PC-3 (cell line): ENCODE measurements at regions not wholly inside any gene's neighbourhood (a gene's known extent, or its start where the extent isn't known, plus 50 kb on each side); places are given as distances from the start of the nearest gene placed in this dataset.

Experiments
- ATAC-seq: fragments of 200-7000 bp; cut with Tn5 transposase; 2 replicates; pipeline ENCODE4 v1.9.1; 2020; ENCODE audit warnings: mild to moderate bottlenecking, moderate library complexity
- BruUV-seq: library from RNA; stranded (reverse); fragments of 400-500 nt; replicated peaks from 2 replicates; lab custom pipeline; 2021; lab: Mats Ljungman, UMichigan
- CTCF ChIA-PET: fragments of 300-600 bp; sonication (Branson Sonifier 250); formaldehyde crosslinking; loops from one replicate; lab custom pipeline; 2022; ENCODE audit warnings: antibody characterized with exemption; lab: Charles Lee
- POLR2A ChIA-PET: fragments of 300-600 bp; sonication (Branson Sonifier 250); formaldehyde crosslinking; loops from one replicate; lab custom pipeline; 2022; ENCODE audit warnings: antibody characterized with exemption; ENCODE audit not compliant: unreplicated experiment; lab: Charles Lee
- DNase-seq: peaks from one replicate; pipeline ENCODE4 v3.0.0-alpha.2; 2015
- H2AFZ ChIP-seq: fragments of 300-600 bp; sonication (generic); 2 replicates; pipeline ENCODE4 v1.6.0; 2016; ENCODE audit warnings: antibody characterized with exemption, low read length
- H3F3A ChIP-seq: fragments of 300-600 bp; sonication (generic); one replicate; pipeline ENCODE4 v1.6.0; 2017; ENCODE audit warnings: antibody characterized with exemption, low read length, control low read depth, mild to moderate bottlenecking; ENCODE audit not compliant: unreplicated experiment
- H3K27ac ChIP-seq: fragments of 300-600 bp; sonication (generic); 2 replicates; pipeline ENCODE4 v1.5.1; 2016; ENCODE audit warnings: mild to moderate bottlenecking, low read length
- H3K27me3 ChIP-seq: fragments of 300-600 bp; sonication (generic); 2 replicates; pipeline ENCODE4 v1.6.1; 2016; ENCODE audit warnings: low read length, mixed read lengths
- H3K36me3 ChIP-seq: fragments of 300-600 bp; sonication (generic); 2 replicates; pipeline ENCODE4 v1.6.1; 2016; ENCODE audit warnings: low read depth, mixed run types, low read length, mixed read lengths
- H3K4me1 ChIP-seq: fragments of 300-600 bp; sonication (generic); 2 replicates; pipeline ENCODE4 v1.5.1; 2016; ENCODE audit warnings: low read length; ENCODE audit not compliant: insufficient read depth
- H3K4me2 ChIP-seq: fragments of 300-600 bp; sonication (generic); 2 replicates; pipeline ENCODE4 v1.6.0; 2016; ENCODE audit warnings: low read length
- H3K4me3 ChIP-seq: fragments of 300-600 bp; sonication (generic); 2 replicates; pipeline ENCODE4 v1.5.1; 2016; ENCODE audit warnings: mild to moderate bottlenecking, low read length, mixed read lengths
- H3K79me2 ChIP-seq: fragments of 300-600 bp; sonication (generic); 2 replicates; pipeline ENCODE4 v1.6.1; 2017; ENCODE audit warnings: low read length, mixed read lengths
- H3K9ac ChIP-seq: fragments of 300-600 bp; sonication (generic); 2 replicates; pipeline ENCODE4 v1.6.0; 2016; ENCODE audit warnings: mild to moderate bottlenecking, low read length
- H3K9me2 ChIP-seq: fragments of 300-600 bp; sonication (generic); replicated peaks from 2 replicates; pipeline ENCODE4 v1.6.1; 2016; ENCODE audit warnings: mixed run types, low read length, mixed read lengths
- H3K9me3 ChIP-seq: fragments of 300-600 bp; sonication (generic); 2 replicates; pipeline ENCODE4 v1.6.1; 2016; ENCODE audit warnings: low read length, mixed read lengths
- H4K20me1 ChIP-seq: fragments of 300-600 bp; sonication (generic); 2 replicates; pipeline ENCODE4 v1.6.1; 2016; ENCODE audit warnings: low read length, mixed read lengths
- EZH2 ChIP-seq: fragments of 300-600 bp; sonication (generic); IDR thresholded peaks from one replicate; pipeline ENCODE4 v1.6.1; 2017; ENCODE audit warnings: antibody characterized with exemption, mild to moderate bottlenecking, low read length; ENCODE audit not compliant: unreplicated experiment
- EZH2phosphoT487 ChIP-seq: fragments of 300-600 bp; sonication (generic); IDR thresholded peaks from 2 replicates; pipeline ENCODE4 v1.6.1; 2018; ENCODE audit warnings: mild to moderate bottlenecking, antibody characterized with exemption, low read length, borderline replicate concordance
- intact Hi-C: fragments of 100-400 bp; cut with micrococcal nuclease; formaldehyde crosslinking; loops from 2 replicates; pipeline ENCODE4 v1.9.0; 2023
- TF ChIP-seq, protein P1 (sequence below): fragments of 300-600 bp; sonication (generic); conservative IDR thresholded peaks from 2 replicates; pipeline ENCODE4 v1.5.1; 2017; ENCODE audit warnings: antibody characterized with exemption, low read depth, mild to moderate bottlenecking, low read length

DNA sequence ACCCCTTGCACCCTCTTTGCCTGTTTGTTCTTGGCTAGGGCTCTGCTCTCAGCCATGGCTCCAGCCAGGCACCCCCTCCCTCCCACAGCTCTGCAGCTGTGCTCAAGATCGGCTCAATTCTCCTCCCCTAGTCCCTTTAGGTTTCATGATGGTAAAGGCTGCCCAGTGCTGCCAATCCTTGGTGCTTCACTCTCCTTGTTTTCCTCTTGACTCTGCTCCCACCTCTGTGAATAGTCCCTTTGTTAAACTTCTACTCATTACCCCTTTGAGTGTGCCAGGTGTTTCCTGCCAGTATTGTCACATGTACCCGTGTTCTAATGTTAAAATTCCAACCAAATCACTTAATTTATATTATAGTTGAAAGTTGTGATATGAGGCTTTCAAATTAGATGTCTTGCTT is 101.0 kb upstream of the CERS6 start:
- no peak for ATAC-seq
- Histone ChIP-seq H3K27ac (no peak overlapping the region), H3K4me2 (no peak overlapping the region), H3K79me2 (no peaks in the 10 kb centered on the region), H3K27me3 (no peaks in the 10 kb centered on the region; the same call in 1 of the 2 replicates), H3K9me2 (no peaks in the 10 kb centered on the region), H3F3A (no peaks in the 10 kb centered on the region), H3K9me3 (no peaks in the 10 kb centered on the region), H3K4me1 (no peaks in the 10 kb centered on the region), H3K36me3 (no peaks in the 10 kb centered on the region), H3K4me3 (no peak overlapping the region), H2AFZ (no peak overlapping the region), H4K20me1 (no peaks in the 10 kb centered on the region), H3K9ac (no peak overlapping the region)
- ChIA-PET CTCF (no interaction called here), POLR2A (no interaction called here)
- intact Hi-C loops, result no loop called here
- no peak for DNase-seq
- no peak for TF ChIP-seq EZH2
- no peak for TF ChIP-seq EZH2phosphoT487
- TF ChIP-seq, protein P1, sequence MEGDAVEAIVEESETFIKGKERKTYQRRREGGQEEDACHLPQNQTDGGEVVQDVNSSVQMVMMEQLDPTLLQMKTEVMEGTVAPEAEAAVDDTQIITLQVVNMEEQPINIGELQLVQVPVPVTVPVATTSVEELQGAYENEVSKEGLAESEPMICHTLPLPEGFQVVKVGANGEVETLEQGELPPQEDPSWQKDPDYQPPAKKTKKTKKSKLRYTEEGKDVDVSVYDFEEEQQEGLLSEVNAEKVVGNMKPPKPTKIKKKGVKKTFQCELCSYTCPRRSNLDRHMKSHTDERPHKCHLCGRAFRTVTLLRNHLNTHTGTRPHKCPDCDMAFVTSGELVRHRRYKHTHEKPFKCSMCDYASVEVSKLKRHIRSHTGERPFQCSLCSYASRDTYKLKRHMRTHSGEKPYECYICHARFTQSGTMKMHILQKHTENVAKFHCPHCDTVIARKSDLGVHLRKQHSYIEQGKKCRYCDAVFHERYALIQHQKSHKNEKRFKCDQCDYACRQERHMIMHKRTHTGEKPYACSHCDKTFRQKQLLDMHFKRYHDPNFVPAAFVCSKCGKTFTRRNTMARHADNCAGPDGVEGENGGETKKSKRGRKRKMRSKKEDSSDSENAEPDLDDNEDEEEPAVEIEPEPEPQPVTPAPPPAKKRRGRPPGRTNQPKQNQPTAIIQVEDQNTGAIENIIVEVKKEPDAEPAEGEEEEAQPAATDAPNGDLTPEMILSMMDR, result no peak
- no TSS peak for BruUV-seq

DNA sequence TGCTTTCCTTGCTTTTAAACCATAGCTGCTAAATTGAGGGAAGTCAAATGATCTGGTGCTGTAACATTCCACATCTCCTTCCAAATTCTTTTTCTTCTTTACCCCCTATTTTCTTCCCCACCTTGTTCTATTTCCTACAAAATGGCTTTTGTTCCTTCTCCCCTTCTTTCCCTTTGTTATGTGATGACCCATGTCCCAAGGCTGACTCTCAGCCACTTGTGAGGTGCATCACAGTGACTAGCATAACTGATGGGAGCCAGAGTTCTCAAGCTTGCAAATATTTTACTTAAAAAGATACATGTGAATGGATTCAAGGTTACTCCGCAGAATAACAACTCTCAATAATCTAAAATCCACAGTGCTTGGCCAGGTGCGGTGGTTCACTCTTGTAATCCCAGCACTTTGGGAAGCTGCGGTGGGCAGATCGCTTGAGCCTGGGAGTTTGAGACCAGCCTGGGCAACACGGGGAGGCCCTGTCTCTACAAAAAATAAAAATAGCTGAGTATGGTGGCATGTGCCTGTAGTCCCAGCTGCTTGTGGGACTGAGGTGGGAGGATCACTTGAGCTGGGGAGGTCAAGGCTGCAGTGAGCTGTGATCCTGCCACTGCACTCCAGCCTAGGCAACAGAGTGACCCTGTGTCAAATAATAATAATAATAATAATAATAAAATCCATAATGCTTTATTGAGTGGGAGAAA is 100.1 kb upstream of the CERS6 start:
- no peak for ATAC-seq
- TF ChIP-seq, protein P1, result no peak
- TF ChIP-seq EZH2 (no peak), EZH2phosphoT487 (no peak)
- no peak overlapping the region for H2AFZ ChIP-seq

DNA sequence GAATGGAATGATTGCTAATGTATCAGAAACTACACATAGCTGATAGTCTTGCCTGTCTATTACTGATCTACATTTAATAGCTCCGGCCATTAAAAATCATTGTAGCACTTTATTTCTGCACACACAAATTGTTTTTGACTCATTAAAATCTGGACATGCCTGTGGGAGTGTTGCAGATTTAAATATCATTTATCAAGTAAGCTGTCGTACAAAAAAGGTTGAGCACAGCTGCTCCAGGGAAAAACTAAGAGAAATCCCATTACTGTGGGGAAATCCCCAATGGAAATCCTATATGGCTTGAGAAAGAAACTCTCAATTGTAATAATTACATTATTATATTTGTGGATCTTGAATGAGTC is 99.6 kb upstream of the CERS6 start:
- no peak for ATAC-seq
- CTCF ChIA-PET, result interaction anchor here (0.6 kb wide), 1 partner anchor 104 kb away, joined by 9 read pairs; no protein-coding TSS in a partner anchor
- no TSS peak for BruUV-seq

More for the DNA sequence above, 100.1 kb upstream of the CERS6 start:
- intact Hi-C loops, result no loop called here
- POLR2A ChIA-PET, result no interaction called here
- Histone ChIP-seq H3K9me3 (no peaks in the 10 kb centered on the region), H3K4me2 (no peak overlapping the region), H3K79me2 (no peaks in the 10 kb centered on the region), H3F3A (no peaks in the 10 kb centered on the region), H3K27ac (no peak overlapping the region), H3K4me3 (no peak overlapping the region), H3K4me1 (no peaks in the 10 kb centered on the region), H4K20me1 (no peaks in the 10 kb centered on the region), H3K36me3 (no peaks in the 10 kb centered on the region), H3K27me3 (no peaks in the 10 kb centered on the region; the same call in 1 of the 2 replicates), H3K9ac (no peak overlapping the region), H3K9me2 (no peaks in the 10 kb centered on the region)
- no peak for DNase-seq
- BruUV-seq, result no TSS peak
- CTCF ChIA-PET, result no interaction called here

More for the DNA sequence above, 99.6 kb upstream of the CERS6 start:
- H3K9ac ChIP-seq, result no peak overlapping the region
- no peak overlapping the region for H3K4me3 ChIP-seq
- no peaks in the 10 kb centered on the region for H4K20me1 ChIP-seq
- H3K27ac ChIP-seq, result no peak overlapping the region
- TF ChIP-seq, protein P1, result no peak
- TF ChIP-seq EZH2phosphoT487, result no peak
- no peak for TF ChIP-seq EZH2
- no peaks in the 10 kb centered on the region for H3K79me2 ChIP-seq
- no peaks in the 10 kb centered on the region for H3K4me1 ChIP-seq
- DNase-seq, result no peak
- no peaks in the 10 kb centered on the region for H3K36me3 ChIP-seq
- H3K9me3 ChIP-seq, result no peaks in the 10 kb centered on the region
- intact Hi-C loops, result no loop called here
- no peaks in the 10 kb centered on the region; the same call in 1 of the 2 replicates for H3K27me3 ChIP-seq
- POLR2A ChIA-PET, result no interaction called here
- H3F3A ChIP-seq, result no peaks in the 10 kb centered on the region
- no peak overlapping the region for H2AFZ ChIP-seq
- no peaks in the 10 kb centered on the region for H3K9me2 ChIP-seq
- H3K4me2 ChIP-seq, result no peak overlapping the region
